Middle frontal gyrus (tissue), 1 donor: ENCODE measurements at regions not wholly inside any gene's neighbourhood (a gene's known extent, or its start where the extent isn't known, plus 50 kb on each side); places are given as distances from the start of the nearest gene placed in this dataset.
A peak's percentile ranks its signal among the peaks of the same experiment; 100 is the strongest.

Source experiments
- DNase-seq: peaks from one replicate; pipeline ENCODE4 v3.0.0-alpha.2; 2015; ENCODE audit warnings: low spot score; ENCODE audit errors: extremely low spot score

DNA sequence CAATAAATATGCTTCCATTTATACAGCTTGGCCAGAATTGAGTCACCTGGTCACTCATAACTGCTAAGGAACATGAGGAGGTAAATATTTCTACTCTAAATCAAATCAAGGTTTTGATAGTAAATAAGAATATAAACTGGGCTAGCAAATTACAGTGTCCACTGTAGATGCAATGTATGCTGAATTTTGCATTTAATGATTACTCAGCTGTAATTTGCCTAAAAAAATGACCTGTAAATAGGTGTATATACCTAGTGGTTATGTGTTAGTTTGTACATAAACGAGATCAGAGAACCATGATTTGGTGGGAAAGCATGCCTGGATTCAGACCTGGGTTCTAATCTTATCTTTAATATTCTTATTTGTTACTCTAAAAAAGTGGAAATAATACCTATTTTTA lies 76.6 kb upstream of the CNTN1 start:
- DNase-seq, result no peak

GRCh38 chr12:40616383-40616915 lies 75.8 kb upstream of the CNTN1 start:
- DNase-seq, result no peak

DNA sequence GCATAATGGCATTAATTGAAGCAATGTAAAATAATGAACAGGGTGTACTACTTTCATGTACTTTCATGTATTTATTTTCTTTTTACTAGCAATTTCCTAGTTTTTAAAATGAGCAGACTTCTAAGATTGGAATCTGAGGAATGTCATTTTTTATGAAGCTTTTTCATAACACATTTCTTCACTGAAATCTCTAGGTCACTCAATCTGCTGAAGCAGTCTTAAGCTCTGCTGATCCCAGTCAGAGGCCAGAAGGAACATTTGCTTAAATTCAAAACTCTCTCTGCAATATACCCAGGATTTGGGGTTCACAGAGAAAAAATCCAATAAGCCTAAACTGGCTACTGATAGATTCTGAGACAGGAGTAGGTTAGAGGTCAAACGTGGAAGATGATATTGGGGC lies 73.6 kb upstream of the CNTN1 start:
- no peak for DNase-seq

- DNase-seq, result no peak
Measured at GRCh38 chr12:40620564-40621019, 71.6 kb upstream of the CNTN1 start.

DNA sequence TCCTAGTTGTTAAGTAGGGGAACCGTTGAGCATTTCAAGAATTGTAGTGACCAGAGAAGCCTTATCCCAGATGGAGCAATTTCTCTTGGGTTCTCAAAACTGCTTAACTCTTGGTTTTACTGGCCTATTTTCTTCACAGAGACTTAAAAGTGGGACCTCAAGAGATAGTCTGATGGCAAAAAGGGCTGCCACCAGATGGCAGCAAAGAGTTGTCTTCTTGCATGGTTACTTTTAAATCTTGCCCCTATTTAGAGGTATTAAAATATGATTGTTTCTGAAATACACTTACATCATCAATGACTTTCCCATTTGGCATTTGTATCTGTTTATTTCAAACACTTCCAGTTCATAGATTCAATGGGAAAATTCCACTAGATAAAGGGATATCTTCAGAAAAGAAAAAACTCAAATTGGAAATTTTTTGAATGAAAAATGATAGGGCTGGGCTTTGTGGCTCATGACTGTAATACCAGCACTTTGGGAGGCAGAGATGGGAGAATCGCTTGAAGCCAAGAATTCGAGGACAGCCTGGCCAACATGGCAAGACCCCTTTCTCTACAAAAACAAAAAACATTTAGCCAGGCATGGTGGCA lies 69.9 kb upstream of the CNTN1 start:
- peak; percentile 47 for DNase-seq

DNA sequence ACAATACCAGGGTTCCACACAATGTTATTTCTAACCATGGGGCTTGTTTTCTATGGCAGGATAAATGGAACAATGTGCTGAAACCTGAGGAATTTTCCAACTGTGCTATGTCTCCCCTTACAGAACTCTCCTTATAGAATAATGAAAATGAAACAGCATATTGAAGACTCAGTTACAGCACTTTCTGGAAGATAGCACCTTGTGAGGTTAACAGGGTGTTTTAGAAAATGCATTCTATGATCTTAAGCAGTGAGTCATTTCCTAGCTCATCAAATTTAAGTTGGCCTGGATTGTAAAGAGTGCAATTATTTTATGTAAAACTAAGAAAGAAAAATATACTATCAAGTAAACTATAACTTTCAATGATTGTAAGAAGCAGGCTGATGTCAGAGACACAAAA lies 60.1 kb upstream of the CNTN1 start:
- no peak for DNase-seq

- no peak for DNase-seq
Measured at GRCh38 chr12:40632933-40633332, 59.3 kb upstream of the CNTN1 start.

DNA sequence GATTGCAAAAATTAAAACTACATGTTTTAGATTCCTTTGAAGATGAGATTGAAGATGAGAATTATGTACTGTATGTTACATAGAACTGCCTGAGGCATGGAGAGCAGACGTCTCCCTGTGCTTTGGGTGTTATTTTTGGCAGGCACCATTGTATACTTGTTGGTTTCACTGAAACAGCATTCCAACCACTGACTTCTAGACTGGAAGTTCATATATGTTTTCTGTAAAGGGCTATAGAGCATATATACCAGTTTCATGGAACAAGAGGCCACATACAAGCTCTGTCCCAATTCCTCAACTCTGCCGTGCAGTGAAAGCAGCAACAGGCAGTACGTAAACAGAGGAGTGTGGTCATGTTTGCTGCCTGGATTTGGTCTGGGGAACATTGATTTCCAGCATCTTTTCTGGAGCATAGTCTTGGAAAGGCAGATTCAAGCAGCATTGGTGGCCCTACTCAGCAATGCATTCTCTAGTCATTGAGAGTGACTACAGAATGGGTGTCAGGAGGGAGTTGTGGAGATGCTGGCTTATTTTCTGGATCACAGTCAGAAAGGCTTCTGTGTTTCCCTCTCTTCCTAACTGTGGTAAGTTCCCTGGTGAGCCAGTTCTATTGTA lies 57.6 kb upstream of the CNTN1 start:
- no peak for DNase-seq

- DNase-seq, result peak; percentile 31
Measured at GRCh38 chr12:40635141-40635731, 57.0 kb upstream of the CNTN1 start.
